GM18519 (cell line): ENCODE measurements at regions not wholly inside any gene's neighbourhood (a gene's known extent, or its start where the extent isn't known, plus 50 kb on each side); places are given as distances from the start of the nearest gene placed in this dataset.
"Not testable (repeated sequence)": the region's sequence is repeated elsewhere in the genome, so short reads cannot be mapped to it uniquely, and the experiment has no call there.

Experiments
- ATAC-seq: cut with Tn5 transposase; IDR thresholded peaks from one replicate; pipeline ENCODE4 v1.9.1; 2021; ENCODE audit warnings: mild to moderate bottlenecking, moderate library complexity; ENCODE audit not compliant: unreplicated experiment, low FRiP score

GRCh38 chr5:17755406-17755805 is 121.1 kb downstream of the TAF11L14 start:
- not testable (repeated sequence) for ATAC-seq

GRCh38 chr5:17761326-17761725 is 127.1 kb downstream of the TAF11L14 start:
- no peak for ATAC-seq

- no peak for ATAC-seq
These were observed 129.0 kb downstream of the TAF11L14 start for GRCh38 chr5:17763301-17763700.

GRCh38 chr5:17766031-17766430 is 131.8 kb downstream of the TAF11L14 start:
- ATAC-seq: no peak

- ATAC-seq: no peak
These were observed 135.0 kb downstream of the TAF11L14 start for GRCh38 chr5:17769277-17769676.

- no peak for ATAC-seq
These were observed 138.0 kb downstream of the TAF11L14 start for GRCh38 chr5:17772232-17772631.

GRCh38 chr5:17785774-17786173 is 151.5 kb downstream of the TAF11L14 start:
- no peak for ATAC-seq

GRCh38 chr5:17788351-17788750 is 154.1 kb downstream of the TAF11L14 start:
- ATAC-seq: no peak

- no peak for ATAC-seq
These were observed 159.9 kb downstream of the TAF11L14 start for GRCh38 chr5:17794201-17794600.

GRCh38 chr5:17794815-17795214 is 160.6 kb downstream of the TAF11L14 start:
- ATAC-seq: no peak

GRCh38 chr5:17796142-17796541 is 161.9 kb downstream of the TAF11L14 start:
- no peak for ATAC-seq

- ATAC-seq: no peak
These were observed 162.6 kb downstream of the TAF11L14 start for GRCh38 chr5:17796757-17797396.

GRCh38 chr5:17799521-17799920 is 165.3 kb downstream of the TAF11L14 start:
- ATAC-seq: no peak

GRCh38 chr5:17801595-17801994 is 167.3 kb downstream of the TAF11L14 start:
- ATAC-seq: no peak

- no peak for ATAC-seq
These were observed 168.0 kb downstream of the TAF11L14 start for GRCh38 chr5:17802256-17802655.

- ATAC-seq: no peak
These were observed 169.7 kb downstream of the TAF11L14 start for GRCh38 chr5:17803971-17804370.

- ATAC-seq: no peak
These were observed 171.1 kb downstream of the TAF11L14 start for GRCh38 chr5:17805227-17805825.

- ATAC-seq: no peak
These were observed 172.7 kb downstream of the TAF11L14 start for GRCh38 chr5:17806818-17807468.

GRCh38 chr5:17808566-17808965 is 174.3 kb downstream of the TAF11L14 start:
- no peak for ATAC-seq

GRCh38 chr5:17810734-17811133 is 176.5 kb downstream of the TAF11L14 start:
- no peak for ATAC-seq

GRCh38 chr5:17813214-17813613 is 179.0 kb downstream of the TAF11L14 start:
- ATAC-seq: no peak

- ATAC-seq: no peak
These were observed 182.2 kb downstream of the TAF11L14 start for GRCh38 chr5:17816505-17816904.
